Stomach (tissue), 4 donors: ENCODE measurements at regions not wholly inside any gene's neighbourhood (a gene's known extent, or its start where the extent isn't known, plus 50 kb on each side); places are given as distances from the start of the nearest gene placed in this dataset.
A peak's percentile ranks its signal among the peaks of the same experiment; 100 is the strongest.

Source experiments
- CTCF ChIP-seq, 7 experiments: fragments of 450-650 bp in 4 of 7; fragments of 200-600 bp in 3 of 7; sonication (generic) in 3 of 7; IDR thresholded peaks; one replicate each; pipeline ENCODE4 v1.5.1; 2016 to 2019; ENCODE audit warnings: antibody characterized with exemption in 7 of 7, control low read depth in 2 of 7, mild to moderate bottlenecking in 1 of 7
- EP300 ChIP-seq: sonication (generic); formaldehyde crosslinking; IDR thresholded peaks from one replicate; pipeline ENCODE4 v1.6.1; 2017; ENCODE audit warnings: antibody characterized with exemption
- POLR2A ChIP-seq, 4 donors: fragments of 450-650 bp; IDR thresholded peaks; one replicate each; pipeline ENCODE4 v1.6.1; 2016; ENCODE audit warnings: antibody characterized with exemption in 4 of 4, control low read depth in 2 of 4, mild to moderate bottlenecking in 1 of 4, moderate library complexity in 1 of 4
- POLR2AphosphoS5 ChIP-seq, 3 donors: sonication (generic); formaldehyde crosslinking; IDR thresholded peaks; one replicate each; pipeline ENCODE4 v1.6.1; 2016; ENCODE audit warnings: antibody characterized with exemption in 3 of 3

- TF ChIP-seq CTCF (IDR thresholded peaks at IDR 0.05), result peak in 3 of 7 experiments; percentile 7 to 12 (median 9)
- no peak for TF ChIP-seq EP300
- no peak for TF ChIP-seq POLR2A (IDR thresholded peaks at IDR 0.05)
- TF ChIP-seq POLR2AphosphoS5 (IDR thresholded peaks at IDR 0.05), result peak in 1 of 3 donors; percentile 17
These were observed 143.0 kb downstream of the SAMD5 start for GRCh38 chr6:147651249-147652063.
